ENCODE measurements at regions not wholly inside any gene's neighbourhood (a gene's known extent, or its start where the extent isn't known, plus 50 kb on each side); places are given as distances from the start of the nearest gene placed in this dataset.
"Not testable (repeated sequence)": the region's sequence is repeated elsewhere in the genome, so short reads cannot be mapped to it uniquely, and the experiment has no call there.

GRCh38 chr16:58889516-58889915, 155.4 kb upstream of the GOT2 start:
- Histone ChIP-seq H3K36me3 (ENCODE audit: control insufficient read depth in 3 of 3, insufficient read depth in 3 of 3, low read length in 3 of 3) (no peaks in the 10 kb centered on the region), H3K9me3 (ENCODE audit: control insufficient read depth in 3 of 3, low read length in 3 of 3) (no peaks in the 10 kb centered on the region), H3K27me3 (ENCODE audit: control insufficient read depth in 3 of 3, insufficient read depth in 3 of 3, low read length in 3 of 3) (no peaks in the 10 kb centered on the region), H3K27ac (ENCODE audit: low read depth, low read length) (no peak overlapping the region), H3K9ac (ENCODE audit: low read depth in 1 of 3, low read length in 3 of 3) (no peak overlapping the region), H3K4me3 (ENCODE audit: low read length in 3 of 3) (no peak overlapping the region), H3K4me1 (ENCODE audit: control insufficient read depth in 3 of 3, insufficient read depth in 3 of 3, low read length in 3 of 3) (no peaks in the 10 kb centered on the region)

- no peak overlapping the region for H3K4me3 ChIP-seq (ENCODE audit: low read length in 3 of 3)
- H3K27ac ChIP-seq (ENCODE audit: low read depth, low read length) = no peak overlapping the region
- H3K27me3 ChIP-seq (ENCODE audit: control insufficient read depth in 3 of 3, insufficient read depth in 3 of 3, low read length in 3 of 3) = no peaks in the 10 kb centered on the region
- no peaks in the 10 kb centered on the region for H3K4me1 ChIP-seq (ENCODE audit: control insufficient read depth in 3 of 3, insufficient read depth in 3 of 3, low read length in 3 of 3)
- no peak overlapping the region for H3K9ac ChIP-seq (ENCODE audit: low read depth in 1 of 3, low read length in 3 of 3)
- H3K36me3 ChIP-seq (ENCODE audit: control insufficient read depth in 3 of 3, insufficient read depth in 3 of 3, low read length in 3 of 3) = no peaks in the 10 kb centered on the region
- no peaks in the 10 kb centered on the region for H3K9me3 ChIP-seq (ENCODE audit: control insufficient read depth in 3 of 3, low read length in 3 of 3)
Measured at GRCh38 chr16:58885528-58886170, 151.5 kb upstream of the GOT2 start.

- no peaks in the 10 kb centered on the region for H3K27me3 ChIP-seq (ENCODE audit: control insufficient read depth in 3 of 3, insufficient read depth in 3 of 3, low read length in 3 of 3)
- no peaks in the 10 kb centered on the region for H3K4me1 ChIP-seq (ENCODE audit: control insufficient read depth in 3 of 3, insufficient read depth in 3 of 3, low read length in 3 of 3)
- H3K36me3 ChIP-seq (ENCODE audit: control insufficient read depth in 3 of 3, insufficient read depth in 3 of 3, low read length in 3 of 3) = no peaks in the 10 kb centered on the region
- H3K27ac ChIP-seq (ENCODE audit: low read depth, low read length) = no peak overlapping the region
- no peak overlapping the region for H3K9ac ChIP-seq (ENCODE audit: low read depth in 1 of 3, low read length in 3 of 3)
- H3K4me3 ChIP-seq (ENCODE audit: low read length in 3 of 3) = no peak overlapping the region
- H3K9me3 ChIP-seq (ENCODE audit: control insufficient read depth in 3 of 3, low read length in 3 of 3) = no peaks in the 10 kb centered on the region
Measured at GRCh38 chr16:58884141-58884540, 150.0 kb upstream of the GOT2 start.

- Histone ChIP-seq H3K9ac (ENCODE audit: low read depth in 1 of 3, low read length in 3 of 3) (no peak overlapping the region), H3K4me3 (ENCODE audit: low read length in 3 of 3) (no peak overlapping the region), H3K9me3 (ENCODE audit: control insufficient read depth in 3 of 3, low read length in 3 of 3) (no peaks in the 10 kb centered on the region), H3K4me1 (ENCODE audit: control insufficient read depth in 3 of 3, insufficient read depth in 3 of 3, low read length in 3 of 3) (no peaks in the 10 kb centered on the region), H3K27ac (ENCODE audit: low read depth, low read length) (no peak overlapping the region), H3K27me3 (ENCODE audit: control insufficient read depth in 3 of 3, insufficient read depth in 3 of 3, low read length in 3 of 3) (no peaks in the 10 kb centered on the region), H3K36me3 (ENCODE audit: control insufficient read depth in 3 of 3, insufficient read depth in 3 of 3, low read length in 3 of 3) (no peaks in the 10 kb centered on the region)
Measured at GRCh38 chr16:58883131-58883530, 149.0 kb upstream of the GOT2 start.

GRCh38 chr16:58882292-58882691, 148.2 kb upstream of the GOT2 start:
- H3K36me3 ChIP-seq (ENCODE audit: control insufficient read depth in 3 of 3, insufficient read depth in 3 of 3, low read length in 3 of 3) = no peaks in the 10 kb centered on the region
- H3K4me3 ChIP-seq (ENCODE audit: low read length in 3 of 3) = no peak overlapping the region
- H3K9me3 ChIP-seq (ENCODE audit: control insufficient read depth in 3 of 3, low read length in 3 of 3) = no peaks in the 10 kb centered on the region
- H3K27ac ChIP-seq (ENCODE audit: low read depth, low read length) = no peak overlapping the region
- H3K9ac ChIP-seq (ENCODE audit: low read depth in 1 of 3, low read length in 3 of 3) = no peak overlapping the region
- no peaks in the 10 kb centered on the region for H3K4me1 ChIP-seq (ENCODE audit: control insufficient read depth in 3 of 3, insufficient read depth in 3 of 3, low read length in 3 of 3)
- H3K27me3 ChIP-seq (ENCODE audit: control insufficient read depth in 3 of 3, insufficient read depth in 3 of 3, low read length in 3 of 3) = no peaks in the 10 kb centered on the region

GRCh38 chr16:58878641-58879040, 144.5 kb upstream of the GOT2 start:
- H3K27me3 ChIP-seq (ENCODE audit: control insufficient read depth in 3 of 3, insufficient read depth in 3 of 3, low read length in 3 of 3); H3K4me3 ChIP-seq (ENCODE audit: low read length in 3 of 3); H3K36me3 ChIP-seq (ENCODE audit: control insufficient read depth in 3 of 3, insufficient read depth in 3 of 3, low read length in 3 of 3); H3K9me3 ChIP-seq (ENCODE audit: control insufficient read depth in 3 of 3, low read length in 3 of 3); H3K9ac ChIP-seq (ENCODE audit: low read depth in 1 of 3, low read length in 3 of 3); H3K4me1 ChIP-seq (ENCODE audit: control insufficient read depth in 3 of 3, insufficient read depth in 3 of 3, low read length in 3 of 3); H3K27ac ChIP-seq (ENCODE audit: low read depth, low read length): not testable (repeated sequence)

GRCh38 chr16:58866935-58867334, 132.8 kb upstream of the GOT2 start:
- H3K4me1 ChIP-seq (ENCODE audit: control insufficient read depth in 3 of 3, insufficient read depth in 3 of 3, low read length in 3 of 3) = no peaks in the 10 kb centered on the region
- H3K9me3 ChIP-seq (ENCODE audit: control insufficient read depth in 3 of 3, low read length in 3 of 3) = no peaks in the 10 kb centered on the region
- no peak overlapping the region for H3K27ac ChIP-seq (ENCODE audit: low read depth, low read length)
- no peak overlapping the region for H3K9ac ChIP-seq (ENCODE audit: low read depth in 1 of 3, low read length in 3 of 3)
- no peaks in the 10 kb centered on the region for H3K27me3 ChIP-seq (ENCODE audit: control insufficient read depth in 3 of 3, insufficient read depth in 3 of 3, low read length in 3 of 3)
- H3K4me3 ChIP-seq (ENCODE audit: low read length in 3 of 3) = no peak overlapping the region
- H3K36me3 ChIP-seq (ENCODE audit: control insufficient read depth in 3 of 3, insufficient read depth in 3 of 3, low read length in 3 of 3) = no peaks in the 10 kb centered on the region

GRCh38 chr16:58863761-58864160, 129.6 kb upstream of the GOT2 start:
- no peaks in the 10 kb centered on the region for H3K27me3 ChIP-seq (ENCODE audit: control insufficient read depth in 3 of 3, insufficient read depth in 3 of 3, low read length in 3 of 3)
- no peak overlapping the region for H3K4me3 ChIP-seq (ENCODE audit: low read length in 3 of 3)

GRCh38 chr16:58863042-58863441, 128.9 kb upstream of the GOT2 start:
- Histone ChIP-seq H3K27ac (ENCODE audit: low read depth, low read length) (no peak overlapping the region), H3K4me3 (ENCODE audit: low read length in 3 of 3) (no peak overlapping the region), H3K4me1 (ENCODE audit: control insufficient read depth in 3 of 3, insufficient read depth in 3 of 3, low read length in 3 of 3) (no peaks in the 10 kb centered on the region), H3K9me3 (ENCODE audit: control insufficient read depth in 3 of 3, low read length in 3 of 3) (no peaks in the 10 kb centered on the region), H3K9ac (ENCODE audit: low read depth in 1 of 3, low read length in 3 of 3) (no peak overlapping the region), H3K36me3 (ENCODE audit: control insufficient read depth in 3 of 3, insufficient read depth in 3 of 3, low read length in 3 of 3) (no peaks in the 10 kb centered on the region), H3K27me3 (ENCODE audit: control insufficient read depth in 3 of 3, insufficient read depth in 3 of 3, low read length in 3 of 3) (no peaks in the 10 kb centered on the region)

More at GRCh38 chr16:58863761-58864160, 129.6 kb upstream of the GOT2 start:
- no peaks in the 10 kb centered on the region for H3K36me3 ChIP-seq (ENCODE audit: control insufficient read depth in 3 of 3, insufficient read depth in 3 of 3, low read length in 3 of 3)
- H3K9ac ChIP-seq (ENCODE audit: low read depth in 1 of 3, low read length in 3 of 3) = no peak overlapping the region
- no peaks in the 10 kb centered on the region for H3K4me1 ChIP-seq (ENCODE audit: control insufficient read depth in 3 of 3, insufficient read depth in 3 of 3, low read length in 3 of 3)
- H3K9me3 ChIP-seq (ENCODE audit: control insufficient read depth in 3 of 3, low read length in 3 of 3) = no peaks in the 10 kb centered on the region
- no peak overlapping the region for H3K27ac ChIP-seq (ENCODE audit: low read depth, low read length)

GRCh38 chr16:58862334-58863021, 128.4 kb upstream of the GOT2 start:
- H3K9me3 ChIP-seq (ENCODE audit: control insufficient read depth in 3 of 3, low read length in 3 of 3) = no peaks in the 10 kb centered on the region
- no peak overlapping the region for H3K27ac ChIP-seq (ENCODE audit: low read depth, low read length)
- H3K36me3 ChIP-seq (ENCODE audit: control insufficient read depth in 3 of 3, insufficient read depth in 3 of 3, low read length in 3 of 3) = no peaks in the 10 kb centered on the region
- H3K9ac ChIP-seq (ENCODE audit: low read depth in 1 of 3, low read length in 3 of 3) = no peak overlapping the region
- no peaks in the 10 kb centered on the region for H3K4me1 ChIP-seq (ENCODE audit: control insufficient read depth in 3 of 3, insufficient read depth in 3 of 3, low read length in 3 of 3)
- H3K4me3 ChIP-seq (ENCODE audit: low read length in 3 of 3) = no peak overlapping the region
- H3K27me3 ChIP-seq (ENCODE audit: control insufficient read depth in 3 of 3, insufficient read depth in 3 of 3, low read length in 3 of 3) = no peaks in the 10 kb centered on the region
